NB4 (cell line): ENCODE measurements at regions not wholly inside any gene's neighbourhood (a gene's known extent, or its start where the extent isn't known, plus 50 kb on each side); places are given as distances from the start of the nearest gene placed in this dataset.

ENCODE experiments used
- POLR2A ChIP-seq: IDR thresholded peaks from 2 replicates; pipeline ENCODE4 v1.6.1; 2011; ENCODE audit warnings: mild to moderate bottlenecking; ENCODE audit not compliant: insufficient read length; ENCODE audit errors: extremely low read depth
- TF ChIP-seq, protein P1 (sequence below): IDR thresholded peaks from one replicate; pipeline ENCODE4 v1.5.1; 2012; ENCODE audit warnings: low read depth, low read length

DNA sequence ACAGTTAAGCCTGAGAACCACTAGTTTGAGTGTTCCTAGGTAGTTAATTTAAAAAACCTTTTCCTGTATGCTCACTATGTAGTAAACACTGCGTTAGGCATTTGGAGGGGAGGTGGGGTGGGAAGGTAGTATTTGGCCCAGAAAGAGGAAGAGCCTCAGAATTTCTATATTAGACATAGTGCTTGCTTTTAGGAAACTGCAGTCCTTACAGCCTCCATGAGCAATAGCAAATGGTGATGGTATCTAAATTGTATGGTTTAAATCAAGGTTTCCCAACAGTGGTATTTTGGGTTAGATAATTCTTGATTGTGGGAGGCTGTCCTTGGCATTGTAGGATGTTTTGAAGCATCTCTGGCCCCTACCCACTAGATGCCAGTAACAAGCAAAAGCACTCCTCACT lies 61.5 kb upstream of the RIPOR2 start:
- TF ChIP-seq, protein P1, sequence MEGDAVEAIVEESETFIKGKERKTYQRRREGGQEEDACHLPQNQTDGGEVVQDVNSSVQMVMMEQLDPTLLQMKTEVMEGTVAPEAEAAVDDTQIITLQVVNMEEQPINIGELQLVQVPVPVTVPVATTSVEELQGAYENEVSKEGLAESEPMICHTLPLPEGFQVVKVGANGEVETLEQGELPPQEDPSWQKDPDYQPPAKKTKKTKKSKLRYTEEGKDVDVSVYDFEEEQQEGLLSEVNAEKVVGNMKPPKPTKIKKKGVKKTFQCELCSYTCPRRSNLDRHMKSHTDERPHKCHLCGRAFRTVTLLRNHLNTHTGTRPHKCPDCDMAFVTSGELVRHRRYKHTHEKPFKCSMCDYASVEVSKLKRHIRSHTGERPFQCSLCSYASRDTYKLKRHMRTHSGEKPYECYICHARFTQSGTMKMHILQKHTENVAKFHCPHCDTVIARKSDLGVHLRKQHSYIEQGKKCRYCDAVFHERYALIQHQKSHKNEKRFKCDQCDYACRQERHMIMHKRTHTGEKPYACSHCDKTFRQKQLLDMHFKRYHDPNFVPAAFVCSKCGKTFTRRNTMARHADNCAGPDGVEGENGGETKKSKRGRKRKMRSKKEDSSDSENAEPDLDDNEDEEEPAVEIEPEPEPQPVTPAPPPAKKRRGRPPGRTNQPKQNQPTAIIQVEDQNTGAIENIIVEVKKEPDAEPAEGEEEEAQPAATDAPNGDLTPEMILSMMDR: no peak
- no peak for TF ChIP-seq POLR2A
